Kidney epithelial cell (primary cell): ENCODE measurements at regions not wholly inside any gene's neighbourhood (a gene's known extent, or its start where the extent isn't known, plus 50 kb on each side); places are given as distances from the start of the nearest gene placed in this dataset.
"Not testable (repeated sequence)": the region's sequence is repeated elsewhere in the genome, so short reads cannot be mapped to it uniquely, and the experiment has no call there.

Experiments
- DNase-seq: peaks from one replicate; pipeline ENCODE4 v3.0.0-alpha.2; 2010; ENCODE audit warnings: low read depth
- H3K27me3 ChIP-seq: 2 replicates; pipeline ENCODE4 v1.6.0; 2011; ENCODE audit warnings: low read length; ENCODE audit not compliant: control insufficient read depth, insufficient read depth
- H3K36me3 ChIP-seq: 2 replicates; pipeline ENCODE4 v1.5.1; 2011; ENCODE audit warnings: low read length; ENCODE audit not compliant: control insufficient read depth, insufficient read depth
- H3K4me3 ChIP-seq: 2 replicates; pipeline ENCODE4 v1.5.1; 2011; ENCODE audit warnings: low read depth, mild to moderate bottlenecking, control low read depth, low read length
- TF ChIP-seq, protein P1 (sequence below): IDR thresholded peaks from 2 replicates; pipeline ENCODE4 v1.5.1; 2011; ENCODE audit warnings: mild to moderate bottlenecking, moderate library complexity, low read length, control low read depth, inconsistent platforms; ENCODE audit not compliant: insufficient read depth, poor library complexity, severe bottlenecking

DNA sequence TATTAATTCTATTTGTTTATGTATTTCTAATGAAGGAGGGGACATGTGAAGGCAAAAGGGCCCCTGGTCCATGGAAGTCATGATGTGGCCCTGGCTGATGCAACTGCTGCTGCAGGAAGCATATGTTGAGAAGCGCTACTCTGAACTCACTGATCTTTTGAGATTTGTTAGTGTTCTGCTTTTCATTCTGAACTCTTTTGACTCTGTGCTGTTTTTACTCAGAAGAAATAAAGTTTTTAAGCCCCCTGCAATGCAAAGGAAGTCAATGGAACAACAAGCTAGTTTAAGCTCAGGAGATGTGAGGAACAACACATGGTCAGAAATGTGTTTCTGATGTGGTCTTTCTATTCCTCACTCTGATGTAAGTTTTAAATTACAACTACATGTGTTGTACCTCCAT, 88.9 kb upstream of the BTG1 start:
- H3K27me3 ChIP-seq, result no peaks in the 10 kb centered on the region
- no peak overlapping the region for H3K4me3 ChIP-seq
- no peaks in the 10 kb centered on the region for H3K36me3 ChIP-seq
- TF ChIP-seq, protein P1, sequence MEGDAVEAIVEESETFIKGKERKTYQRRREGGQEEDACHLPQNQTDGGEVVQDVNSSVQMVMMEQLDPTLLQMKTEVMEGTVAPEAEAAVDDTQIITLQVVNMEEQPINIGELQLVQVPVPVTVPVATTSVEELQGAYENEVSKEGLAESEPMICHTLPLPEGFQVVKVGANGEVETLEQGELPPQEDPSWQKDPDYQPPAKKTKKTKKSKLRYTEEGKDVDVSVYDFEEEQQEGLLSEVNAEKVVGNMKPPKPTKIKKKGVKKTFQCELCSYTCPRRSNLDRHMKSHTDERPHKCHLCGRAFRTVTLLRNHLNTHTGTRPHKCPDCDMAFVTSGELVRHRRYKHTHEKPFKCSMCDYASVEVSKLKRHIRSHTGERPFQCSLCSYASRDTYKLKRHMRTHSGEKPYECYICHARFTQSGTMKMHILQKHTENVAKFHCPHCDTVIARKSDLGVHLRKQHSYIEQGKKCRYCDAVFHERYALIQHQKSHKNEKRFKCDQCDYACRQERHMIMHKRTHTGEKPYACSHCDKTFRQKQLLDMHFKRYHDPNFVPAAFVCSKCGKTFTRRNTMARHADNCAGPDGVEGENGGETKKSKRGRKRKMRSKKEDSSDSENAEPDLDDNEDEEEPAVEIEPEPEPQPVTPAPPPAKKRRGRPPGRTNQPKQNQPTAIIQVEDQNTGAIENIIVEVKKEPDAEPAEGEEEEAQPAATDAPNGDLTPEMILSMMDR, result no peak
- no peak for DNase-seq

DNA sequence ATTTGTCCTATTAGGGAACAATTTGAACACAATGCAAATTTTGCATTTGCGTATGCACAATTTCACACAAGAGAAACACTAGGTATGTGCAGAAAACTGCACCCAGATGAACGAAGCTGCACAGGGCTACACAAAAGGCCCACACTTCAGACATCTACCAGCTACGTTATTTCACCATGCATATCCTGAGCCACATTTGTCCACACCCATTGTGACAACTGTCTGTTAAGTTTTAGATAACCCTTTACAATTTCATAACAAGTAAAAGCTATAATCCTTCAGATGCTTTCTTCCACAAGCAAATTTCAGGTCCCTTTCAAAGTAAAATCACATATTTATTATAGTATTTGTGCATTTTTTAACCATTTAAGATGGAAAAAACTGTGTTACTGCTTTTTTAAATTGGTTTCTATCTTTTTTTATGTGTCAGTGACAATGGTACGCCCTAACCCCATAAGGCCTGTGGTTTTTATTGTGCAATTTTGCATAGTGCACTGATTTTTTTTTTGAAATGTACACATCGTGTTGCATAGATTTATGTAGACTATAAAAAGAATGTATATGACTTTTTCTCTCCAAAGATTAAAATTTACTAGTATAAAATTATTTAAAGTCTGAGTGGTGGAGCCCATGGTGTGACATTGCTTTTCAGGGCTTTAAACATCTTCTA, 87.8 kb upstream of the BTG1 start:
- Histone ChIP-seq H3K27me3 (no peaks in the 10 kb centered on the region), H3K36me3 (no peaks in the 10 kb centered on the region), H3K4me3 (no peak overlapping the region)
- TF ChIP-seq, protein P1, result no peak
- DNase-seq, result no peak

DNA sequence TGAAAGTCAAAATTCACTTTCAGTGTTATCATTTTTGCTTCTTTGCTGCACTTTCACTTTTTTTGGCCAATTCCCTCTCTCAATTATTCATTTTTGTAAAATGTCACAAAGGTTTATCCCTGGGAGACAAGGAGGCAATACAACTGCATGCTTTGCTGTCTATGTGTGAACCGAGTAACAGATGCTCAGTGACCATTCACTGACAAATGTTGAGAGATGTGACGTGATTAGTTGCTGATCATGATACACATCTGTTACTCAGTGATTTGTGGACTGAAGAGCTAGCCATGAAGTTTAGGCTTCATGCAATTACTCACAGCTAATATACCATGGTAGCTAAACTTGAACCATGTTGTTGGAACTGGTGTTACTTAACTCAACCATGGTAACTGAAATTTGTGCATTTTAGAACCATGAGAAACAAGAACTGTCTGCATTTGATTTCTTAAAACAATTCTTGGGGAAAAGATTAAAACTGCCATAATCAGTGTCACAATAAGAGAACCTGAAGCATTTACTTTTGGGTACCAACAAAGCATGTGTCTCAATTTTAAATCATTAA, 86.8 kb upstream of the BTG1 start:
- DNase-seq, H3K4me3 ChIP-seq, H3K27me3 ChIP-seq: not testable (repeated sequence)

DNA sequence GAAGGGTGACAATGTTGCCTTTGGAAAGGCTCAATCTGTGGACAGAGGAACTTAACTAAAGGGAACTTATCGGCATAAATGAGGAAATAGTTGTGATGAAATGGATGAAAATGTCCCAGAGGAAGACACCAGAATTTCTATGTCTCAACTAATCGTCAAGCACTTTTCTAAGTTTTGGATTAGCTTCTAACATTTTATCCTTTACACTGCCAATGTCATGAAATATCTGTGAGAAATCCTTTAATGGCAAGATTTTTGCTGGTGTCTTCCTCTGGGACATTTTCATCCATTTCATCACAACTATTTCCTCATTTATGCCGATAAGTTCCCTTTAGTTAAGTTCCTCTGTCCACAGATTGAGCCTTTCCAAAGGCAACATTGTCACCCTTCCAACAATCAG, 86.3 kb upstream of the BTG1 start:
- H3K4me3 ChIP-seq, DNase-seq, H3K27me3 ChIP-seq, H3K36me3 ChIP-seq: not testable (repeated sequence)

More for the DNA sequence above, 86.8 kb upstream of the BTG1 start:
- H3K36me3 ChIP-seq, result not testable (repeated sequence)

DNA sequence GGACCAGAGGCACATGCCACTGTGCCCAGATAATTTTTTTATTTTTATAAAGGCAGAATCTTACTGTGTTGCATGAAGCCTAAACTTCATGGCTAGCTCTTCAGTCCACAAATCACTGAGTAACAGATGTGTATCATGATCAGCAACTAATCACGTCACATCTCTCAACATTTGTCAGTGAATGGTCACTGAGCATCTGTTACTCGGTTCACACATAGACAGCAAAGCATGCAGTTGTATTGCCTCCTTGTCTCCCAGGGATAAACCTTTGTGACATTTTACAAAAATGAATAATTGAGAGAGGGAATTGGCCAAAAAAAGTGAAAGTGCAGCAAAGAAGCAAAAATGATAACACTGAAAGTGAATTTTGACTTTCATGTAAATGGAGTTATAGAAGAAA, 85.9 kb upstream of the BTG1 start:
- H3K36me3 ChIP-seq, H3K27me3 ChIP-seq, H3K4me3 ChIP-seq, DNase-seq: not testable (repeated sequence)

DNA sequence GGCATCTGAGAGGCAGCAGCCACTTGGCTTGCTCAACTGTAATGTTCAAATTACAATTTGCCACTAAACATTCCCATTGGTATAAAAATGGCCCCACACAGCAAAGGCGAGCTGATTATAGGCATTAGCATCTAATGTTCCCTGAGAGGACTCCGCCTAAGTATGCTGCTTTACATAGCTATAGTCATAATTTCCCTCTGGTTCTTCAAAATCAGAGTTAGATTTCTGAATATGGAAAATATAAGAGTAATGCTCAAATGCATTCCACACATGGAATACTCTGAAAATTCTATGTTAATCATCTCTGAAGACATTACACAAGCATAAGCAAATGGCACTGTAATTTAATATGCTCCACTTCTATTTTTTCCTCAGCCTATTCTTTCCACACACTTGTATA, 83.7 kb upstream of the BTG1 start:
- H3K27me3 ChIP-seq, result no peaks in the 10 kb centered on the region
- no peaks in the 10 kb centered on the region for H3K36me3 ChIP-seq
- TF ChIP-seq, protein P1, result no peak
- DNase-seq, result no peak
- H3K4me3 ChIP-seq, result no peak overlapping the region

DNA sequence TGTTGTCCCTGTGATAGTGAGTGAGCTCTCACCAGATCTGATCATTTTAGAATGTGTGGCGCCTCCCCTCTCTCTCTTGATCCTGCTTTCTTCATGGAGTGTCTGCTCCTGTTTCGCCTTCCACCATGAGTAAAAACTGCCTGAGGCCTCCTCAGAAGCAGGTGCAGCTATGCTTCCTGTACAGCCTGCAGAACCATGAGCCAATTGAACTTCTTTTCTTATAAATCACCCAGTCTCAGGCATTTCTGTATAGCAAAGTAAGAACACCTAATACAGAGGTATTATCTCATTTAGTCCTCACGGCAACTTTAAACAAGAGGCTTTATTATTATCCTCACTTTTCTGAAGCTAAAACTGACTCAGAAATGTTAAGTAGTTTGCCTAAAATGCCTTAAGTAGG, 81.3 kb upstream of the BTG1 start:
- Histone ChIP-seq H3K4me3 (no peak overlapping the region), H3K36me3 (no peaks in the 10 kb centered on the region), H3K27me3 (no peaks in the 10 kb centered on the region)
- no peak for DNase-seq
- TF ChIP-seq, protein P1, result no peak
